WTC11 (cell line): ENCODE measurements at regions not wholly inside any gene's neighbourhood (a gene's known extent, or its start where the extent isn't known, plus 50 kb on each side); places are given as distances from the start of the nearest gene placed in this dataset.

ENCODE experiments used
- CTCF ChIP-seq: fragments of 200-600 bp; IDR thresholded peaks from 2 replicates; pipeline ENCODE4 v1.8.0; 2022; ENCODE audit warnings: antibody characterized with exemption
- GABPB1 ChIP-seq: sonication (generic); formaldehyde crosslinking; IDR thresholded peaks from 2 replicates; pipeline ENCODE4 v1.8.1; 2023; ENCODE audit warnings: mild to moderate bottlenecking, missing genetic modification reagents
- PRDM15 ChIP-seq: sonication (generic); formaldehyde crosslinking; IDR thresholded peaks from 2 replicates; pipeline ENCODE4 v1.8.0; 2022; ENCODE audit warnings: missing genetic modification reagents
- TEAD1 ChIP-seq: sonication (generic); formaldehyde crosslinking; IDR thresholded peaks from 2 replicates; pipeline ENCODE4 v1.8.0; 2022; ENCODE audit warnings: mild to moderate bottlenecking, missing genetic modification reagents
- TF ChIP-seq, protein P1 (sequence below): sonication (generic); formaldehyde crosslinking; IDR thresholded peaks from 2 replicates; pipeline ENCODE4 v1.8.0; 2022; ENCODE audit warnings: mild to moderate bottlenecking, missing genetic modification reagents
- TF ChIP-seq, protein P2 (sequence below): sonication (generic); formaldehyde crosslinking; IDR thresholded peaks from 2 replicates; pipeline ENCODE4 v1.8.0; 2022; ENCODE audit warnings: mild to moderate bottlenecking, missing genetic modification reagents

DNA sequence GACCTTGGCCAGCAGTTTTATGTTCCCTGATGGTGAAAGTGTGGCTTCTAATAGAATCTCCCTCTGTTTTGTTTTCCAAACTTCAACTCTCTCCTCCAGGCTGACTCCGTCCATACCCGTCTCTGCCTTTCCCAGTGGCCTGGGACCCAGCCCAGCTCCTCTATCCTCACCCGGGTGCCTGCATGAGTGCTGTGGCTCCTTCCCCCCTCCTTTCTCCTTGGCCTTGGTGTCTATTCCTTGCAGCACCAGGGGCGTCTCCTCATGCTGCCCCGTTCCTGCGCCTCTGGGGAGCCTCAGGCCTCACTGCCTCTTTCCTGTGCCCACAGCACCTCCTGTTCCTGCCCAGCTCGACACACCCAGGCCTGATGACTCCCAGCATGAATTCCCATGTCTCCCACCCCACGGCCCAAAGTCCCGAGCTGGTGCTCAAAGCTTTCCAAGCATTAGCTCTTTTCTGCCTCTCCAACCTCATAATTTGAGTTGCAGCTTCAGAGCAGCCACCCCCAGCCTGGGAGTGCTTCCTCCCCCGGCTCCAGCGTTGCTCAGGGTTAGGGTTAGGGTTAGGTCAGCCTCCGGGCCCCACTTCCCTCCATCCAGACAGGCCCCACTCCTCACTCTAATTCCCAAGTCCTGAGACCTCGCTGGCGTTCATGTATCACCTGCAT is 56.3 kb upstream of the AFDN start:
- TF ChIP-seq CTCF (no peak), TEAD1 (CRISPR knock-in tag) (no peak), GABPB1 (no peak), PRDM15 (CRISPR knock-in tag) (no peak)
- TF ChIP-seq, protein P1, sequence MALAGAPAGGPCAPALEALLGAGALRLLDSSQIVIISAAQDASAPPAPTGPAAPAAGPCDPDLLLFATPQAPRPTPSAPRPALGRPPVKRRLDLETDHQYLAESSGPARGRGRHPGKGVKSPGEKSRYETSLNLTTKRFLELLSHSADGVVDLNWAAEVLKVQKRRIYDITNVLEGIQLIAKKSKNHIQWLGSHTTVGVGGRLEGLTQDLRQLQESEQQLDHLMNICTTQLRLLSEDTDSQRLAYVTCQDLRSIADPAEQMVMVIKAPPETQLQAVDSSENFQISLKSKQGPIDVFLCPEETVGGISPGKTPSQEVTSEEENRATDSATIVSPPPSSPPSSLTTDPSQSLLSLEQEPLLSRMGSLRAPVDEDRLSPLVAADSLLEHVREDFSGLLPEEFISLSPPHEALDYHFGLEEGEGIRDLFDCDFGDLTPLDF (CRISPR knock-in tag), result no peak
- TF ChIP-seq, protein P2, sequence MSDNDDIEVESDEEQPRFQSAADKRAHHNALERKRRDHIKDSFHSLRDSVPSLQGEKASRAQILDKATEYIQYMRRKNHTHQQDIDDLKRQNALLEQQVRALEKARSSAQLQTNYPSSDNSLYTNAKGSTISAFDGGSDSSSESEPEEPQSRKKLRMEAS, result no peak
